ENCODE measurements at regions not wholly inside any gene's neighbourhood (a gene's known extent, or its start where the extent isn't known, plus 50 kb on each side); places are given as distances from the start of the nearest gene placed in this dataset.

- TF ChIP-seq, protein P1, sequence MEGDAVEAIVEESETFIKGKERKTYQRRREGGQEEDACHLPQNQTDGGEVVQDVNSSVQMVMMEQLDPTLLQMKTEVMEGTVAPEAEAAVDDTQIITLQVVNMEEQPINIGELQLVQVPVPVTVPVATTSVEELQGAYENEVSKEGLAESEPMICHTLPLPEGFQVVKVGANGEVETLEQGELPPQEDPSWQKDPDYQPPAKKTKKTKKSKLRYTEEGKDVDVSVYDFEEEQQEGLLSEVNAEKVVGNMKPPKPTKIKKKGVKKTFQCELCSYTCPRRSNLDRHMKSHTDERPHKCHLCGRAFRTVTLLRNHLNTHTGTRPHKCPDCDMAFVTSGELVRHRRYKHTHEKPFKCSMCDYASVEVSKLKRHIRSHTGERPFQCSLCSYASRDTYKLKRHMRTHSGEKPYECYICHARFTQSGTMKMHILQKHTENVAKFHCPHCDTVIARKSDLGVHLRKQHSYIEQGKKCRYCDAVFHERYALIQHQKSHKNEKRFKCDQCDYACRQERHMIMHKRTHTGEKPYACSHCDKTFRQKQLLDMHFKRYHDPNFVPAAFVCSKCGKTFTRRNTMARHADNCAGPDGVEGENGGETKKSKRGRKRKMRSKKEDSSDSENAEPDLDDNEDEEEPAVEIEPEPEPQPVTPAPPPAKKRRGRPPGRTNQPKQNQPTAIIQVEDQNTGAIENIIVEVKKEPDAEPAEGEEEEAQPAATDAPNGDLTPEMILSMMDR (IDR thresholded peaks at IDR 0.05; ENCODE audit: extremely low read depth, insufficient read depth, missing control alignments), result no peak
- DNase-seq (ENCODE audit: low spot score), result no peak
- in situ Hi-C loops (cut with MboI; ENCODE audit: low pct_unique_long_range_greater_than_20kb, low sequenced_read_pairs, unreplicated experiment), result no loop called here
Observed at GRCh38 chr1:18041102-18041501, 66.5 kb upstream of the IGSF21 start.

DNA sequence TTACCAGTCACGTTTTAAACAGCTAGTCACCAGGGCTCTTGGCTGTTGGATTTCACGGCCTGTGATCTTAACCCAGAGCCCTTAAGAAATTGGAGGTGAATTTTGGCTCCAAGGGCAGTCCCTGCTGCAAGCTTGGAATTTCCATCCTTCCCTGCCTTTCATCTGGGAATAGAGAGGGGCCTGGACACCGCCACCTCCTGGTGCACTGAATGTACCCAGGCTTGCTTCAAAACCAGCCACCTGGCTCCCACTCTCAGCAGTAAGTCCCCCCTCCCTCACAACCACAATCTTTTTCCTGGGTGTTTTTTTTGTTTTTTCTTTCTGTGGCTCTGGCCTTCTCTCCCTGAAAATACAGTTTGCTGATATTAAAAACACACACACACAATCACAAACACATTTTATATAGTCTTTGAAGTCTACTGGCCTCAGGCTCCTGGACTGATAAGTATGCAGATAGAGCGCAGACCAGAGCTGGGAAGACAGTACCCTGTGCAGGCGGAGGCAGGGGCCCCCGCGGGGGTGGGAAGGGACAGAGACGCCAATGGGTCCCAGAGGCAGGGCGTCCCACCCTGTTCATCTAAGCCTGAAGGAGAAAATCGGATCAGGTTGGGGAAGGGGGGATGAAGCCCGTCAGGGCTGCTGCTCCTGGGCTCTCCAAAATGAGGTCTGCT lies 65.8 kb upstream of the IGSF21 start:
- TF ChIP-seq, protein P1 (IDR thresholded peaks at IDR 0.05; ENCODE audit: extremely low read depth, insufficient read depth, missing control alignments), result no peak
- in situ Hi-C loops (cut with MboI; ENCODE audit: low pct_unique_long_range_greater_than_20kb, low sequenced_read_pairs, unreplicated experiment), result no loop called here
- DNase-seq (ENCODE audit: low spot score), result no peak

- DNase-seq (ENCODE audit: low spot score), result no peak
- in situ Hi-C loops (cut with MboI; ENCODE audit: low pct_unique_long_range_greater_than_20kb, low sequenced_read_pairs, unreplicated experiment), result no loop called here
- TF ChIP-seq, protein P1 (IDR thresholded peaks at IDR 0.05; ENCODE audit: extremely low read depth, insufficient read depth, missing control alignments), result no peak
Observed at GRCh38 chr1:18043871-18044270, 63.7 kb upstream of the IGSF21 start.

GRCh38 chr1:18045203-18045602 lies 62.4 kb upstream of the IGSF21 start:
- DNase-seq (ENCODE audit: low spot score), result no peak
- in situ Hi-C loops (cut with MboI; ENCODE audit: low pct_unique_long_range_greater_than_20kb, low sequenced_read_pairs, unreplicated experiment), result no loop called here
- TF ChIP-seq, protein P1 (IDR thresholded peaks at IDR 0.05; ENCODE audit: extremely low read depth, insufficient read depth, missing control alignments), result no peak

DNA sequence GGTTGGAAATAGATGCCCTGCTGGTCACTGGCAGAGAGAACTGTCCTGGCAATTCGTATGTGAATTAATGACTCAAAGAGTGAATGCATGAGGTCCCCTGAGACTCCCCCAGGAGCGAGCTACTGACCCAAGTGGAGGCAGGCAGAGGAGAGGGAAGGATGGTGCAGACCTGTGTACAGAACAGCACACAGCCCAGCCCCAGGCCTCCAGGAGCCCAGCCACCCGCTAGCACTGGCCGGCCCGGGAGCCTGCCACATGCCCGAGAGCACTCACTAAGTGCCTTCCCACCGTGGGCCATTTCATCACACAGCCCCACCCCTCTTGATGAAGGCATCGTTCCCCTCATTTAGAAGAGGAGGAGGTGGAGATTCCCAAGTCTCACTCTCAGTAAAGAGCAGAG lies 62.0 kb upstream of the IGSF21 start:
- no peak for DNase-seq (ENCODE audit: low spot score)
- in situ Hi-C loops (cut with MboI; ENCODE audit: low pct_unique_long_range_greater_than_20kb, low sequenced_read_pairs, unreplicated experiment), result no loop called here
- TF ChIP-seq, protein P1 (IDR thresholded peaks at IDR 0.05; ENCODE audit: extremely low read depth, insufficient read depth, missing control alignments), result no peak

DNA sequence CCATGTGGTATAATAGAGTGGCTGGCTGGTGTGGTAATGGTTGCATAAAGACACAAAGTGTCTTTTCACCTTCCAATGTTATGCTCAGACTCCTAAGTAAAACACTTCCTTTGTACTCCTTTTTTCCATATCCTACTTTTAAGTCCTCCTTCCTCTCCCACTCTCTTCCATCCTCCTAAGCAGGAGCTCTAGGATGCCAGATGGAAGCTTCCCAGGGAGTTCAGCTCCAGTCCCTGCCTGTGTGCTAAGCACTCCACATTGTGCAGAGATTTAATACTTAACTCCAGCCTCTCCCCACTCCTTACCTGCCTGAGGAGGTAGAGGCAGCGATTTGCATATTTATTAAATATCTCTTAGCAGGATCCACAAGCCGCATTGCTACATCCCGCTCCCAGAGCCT lies 60.5 kb upstream of the IGSF21 start:
- TF ChIP-seq, protein P1 (IDR thresholded peaks at IDR 0.05; ENCODE audit: extremely low read depth, insufficient read depth, missing control alignments), result no peak
- DNase-seq (ENCODE audit: low spot score), result no peak
- in situ Hi-C loops (cut with MboI; ENCODE audit: low pct_unique_long_range_greater_than_20kb, low sequenced_read_pairs, unreplicated experiment), result no loop called here

Data from GM13977 (cell line).